ENCODE measurements at regions not wholly inside any gene's neighbourhood (a gene's known extent, or its start where the extent isn't known, plus 50 kb on each side); places are given as distances from the start of the nearest gene placed in this dataset.

DNA sequence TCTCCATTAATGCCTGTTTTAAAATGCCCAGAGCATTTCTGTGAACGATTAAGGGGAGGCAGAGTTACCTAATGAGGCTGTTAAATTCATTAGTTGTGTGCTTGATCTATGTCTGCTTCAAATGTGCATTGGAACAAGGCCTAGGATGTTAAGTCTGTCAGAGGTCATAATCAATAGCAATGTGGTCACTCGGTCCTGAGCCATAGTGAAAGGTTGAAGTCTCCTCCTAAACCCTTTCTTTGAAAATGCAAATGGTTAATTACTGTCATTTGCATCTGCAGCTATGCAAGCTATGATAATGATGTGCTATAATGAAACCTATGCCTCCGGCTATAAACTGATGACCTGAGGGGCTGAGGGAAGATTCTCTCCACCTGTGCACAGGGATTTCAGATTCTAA lies 114.2 kb upstream of the NR5A2 start:
- Histone ChIP-seq H3K9me3 (ENCODE audit: control insufficient read depth, low read length) (no peaks in the 10 kb centered on the region), H2BK5ac (ENCODE audit: low read depth, low read length, poor library complexity, severe bottlenecking) (no peak overlapping the region), H3K4ac (ENCODE audit: low read depth in 1 of 2, low read length in 2 of 2) (no peak overlapping the region), H2BK120ac (ENCODE audit: low read depth, low read length) (no peak overlapping the region), H3K18ac (ENCODE audit: low read depth in 1 of 2, low read length in 2 of 2) (no peak overlapping the region), H3K14ac (ENCODE audit: low read length in 2 of 2) (no peak overlapping the region), H4K91ac (ENCODE audit: low read length) (no peak overlapping the region), H3K36me3 (ENCODE audit: control insufficient read depth in 1 of 2, insufficient read depth in 2 of 2, low read depth in 1 of 2, low read length in 2 of 2) (no peaks in the 10 kb centered on the region), H3K79me1 (replicated peaks; ENCODE audit: low read length, poor library complexity, severe bottlenecking) (no peaks in the 10 kb centered on the region), H4K8ac (ENCODE audit: low read length) (no peak overlapping the region), H3K4me3 (ENCODE audit: insufficient read depth in 1 of 2, low read depth in 1 of 2, low read length in 2 of 2) (no peak overlapping the region), H3K4me2 (ENCODE audit: low read length, poor library complexity, severe bottlenecking) (no peak overlapping the region), H3K9ac (ENCODE audit: low read length) (no peak overlapping the region), H2BK12ac (ENCODE audit: low read length in 2 of 2) (no peak overlapping the region), H3K27ac (ENCODE audit: low read length, poor library complexity, severe bottlenecking) (no peak overlapping the region), H3K4me1 (ENCODE audit: control insufficient read depth, insufficient read depth, low read depth, low read length) (no peaks in the 10 kb centered on the region), H3K27me3 (ENCODE audit: control insufficient read depth in 1 of 2, insufficient read depth in 1 of 2, low read length in 2 of 2) (peaks cover 0 to 4% of the 10 kb centered on the region in 2 experiments), H2AK5ac (ENCODE audit: low read length, severe bottlenecking) (no peak overlapping the region), H3K23ac (ENCODE audit: low read length in 2 of 2) (no peak overlapping the region), H2AFZ (ENCODE audit: low read depth, low read length) (no peak overlapping the region), H2BK15ac (ENCODE audit: low read depth, poor library complexity, severe bottlenecking) (no peak overlapping the region)
- 67% methylated on average over 2 of the region's 3 CpGs for WGBS
- DNase-seq = no peak

DNA sequence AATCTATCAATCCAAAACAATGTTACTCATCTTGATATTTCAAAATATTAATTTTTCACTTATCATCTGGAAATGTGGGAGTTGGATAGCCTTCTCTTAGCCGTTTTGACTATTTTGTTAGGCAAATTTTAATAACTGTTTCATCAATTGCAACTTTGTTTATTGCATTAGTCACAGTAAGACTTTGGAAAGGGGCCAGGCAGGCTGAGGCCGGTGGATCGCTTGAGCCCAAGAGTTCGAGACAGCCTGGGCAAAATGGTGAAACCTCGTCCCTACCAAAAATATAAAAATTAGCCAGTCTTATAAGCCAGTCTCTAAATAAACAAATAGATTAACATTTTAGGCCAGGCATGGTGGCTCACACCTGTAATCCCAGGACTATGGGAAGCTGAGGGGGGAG lies 113.0 kb upstream of the NR5A2 start:
- Histone ChIP-seq H3K79me1 (replicated peaks; ENCODE audit: low read length, poor library complexity, severe bottlenecking) (no peaks in the 10 kb centered on the region), H2BK12ac (ENCODE audit: low read length in 2 of 2) (no peak overlapping the region), H3K4me2 (ENCODE audit: low read length, poor library complexity, severe bottlenecking) (no peak overlapping the region), H4K91ac (ENCODE audit: low read length) (no peak overlapping the region), H3K18ac (ENCODE audit: low read depth in 1 of 2, low read length in 2 of 2) (no peak overlapping the region), H3K27ac (ENCODE audit: low read length, poor library complexity, severe bottlenecking) (no peak overlapping the region), H3K27me3 (ENCODE audit: control insufficient read depth in 1 of 2, insufficient read depth in 1 of 2, low read length in 2 of 2) (peaks cover 0 to 4% of the 10 kb centered on the region in 2 experiments), H3K9me3 (ENCODE audit: control insufficient read depth, low read length) (no peaks in the 10 kb centered on the region), H3K4ac (ENCODE audit: low read depth in 1 of 2, low read length in 2 of 2) (no peak overlapping the region), H4K8ac (ENCODE audit: low read length) (no peak overlapping the region), H3K4me3 (ENCODE audit: insufficient read depth in 1 of 2, low read depth in 1 of 2, low read length in 2 of 2) (no peak overlapping the region), H2AFZ (ENCODE audit: low read depth, low read length) (no peak overlapping the region), H3K9ac (ENCODE audit: low read length) (no peak overlapping the region), H2BK15ac (ENCODE audit: low read depth, poor library complexity, severe bottlenecking) (no peak overlapping the region), H3K36me3 (ENCODE audit: control insufficient read depth in 1 of 2, insufficient read depth in 2 of 2, low read depth in 1 of 2, low read length in 2 of 2) (no peaks in the 10 kb centered on the region), H3K4me1 (ENCODE audit: control insufficient read depth, insufficient read depth, low read depth, low read length) (no peaks in the 10 kb centered on the region), H2BK5ac (ENCODE audit: low read depth, low read length, poor library complexity, severe bottlenecking) (no peak overlapping the region), H3K14ac (ENCODE audit: low read length in 2 of 2) (no peak overlapping the region), H3K23ac (ENCODE audit: low read length in 2 of 2) (no peak overlapping the region), H2BK120ac (ENCODE audit: low read depth, low read length) (no peak overlapping the region), H2AK5ac (ENCODE audit: low read length, severe bottlenecking) (no peak overlapping the region)
- 81% methylated on average over 4 of the region's 5 CpGs for whole genome bisulfite sequencing
- no peak for DNase-seq

DNA sequence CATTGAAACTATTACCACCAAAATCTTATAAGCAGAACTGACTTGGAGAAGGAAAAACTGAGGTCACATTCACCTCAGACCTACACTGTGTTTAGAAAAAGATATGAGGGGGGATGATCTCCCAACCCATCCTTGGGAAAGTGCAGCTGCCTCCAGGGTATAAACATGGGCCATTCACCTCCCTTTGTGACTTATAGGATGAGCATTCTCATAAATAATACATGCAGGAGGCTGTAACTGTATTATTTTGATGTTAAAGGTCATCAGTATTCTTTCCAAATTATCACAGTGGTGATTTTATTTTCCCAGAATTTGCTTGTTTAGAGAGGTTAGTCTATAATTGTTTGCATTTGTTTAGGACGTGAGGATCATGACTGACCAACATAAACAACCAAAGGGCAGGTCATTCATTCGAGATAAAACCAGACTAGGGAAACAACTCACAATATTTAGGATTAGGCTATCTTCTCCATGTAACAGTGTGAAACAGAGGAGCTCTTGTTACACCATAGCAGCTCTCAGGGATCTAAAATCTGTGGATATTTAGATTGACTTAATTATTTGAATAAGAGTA lies 109.2 kb upstream of the NR5A2 start:
- H2BK5ac ChIP-seq (ENCODE audit: low read depth, low read length, poor library complexity, severe bottlenecking) = no peak overlapping the region
- no peak overlapping the region for H4K91ac ChIP-seq (ENCODE audit: low read length)
- H3K4me3 ChIP-seq (ENCODE audit: insufficient read depth in 1 of 2, low read depth in 1 of 2, low read length in 2 of 2) = no peak overlapping the region
- no peaks in the 10 kb centered on the region for H3K9me3 ChIP-seq (ENCODE audit: control insufficient read depth, low read length)
- no peak overlapping the region for H4K8ac ChIP-seq (ENCODE audit: low read length)
- no peak overlapping the region for H2AK5ac ChIP-seq (ENCODE audit: low read length, severe bottlenecking)
- WGBS = no CpG with 5 or more reads among the region's 2 CpGs
- H3K36me3 ChIP-seq (ENCODE audit: control insufficient read depth in 1 of 2, insufficient read depth in 2 of 2, low read depth in 1 of 2, low read length in 2 of 2) = no peaks in the 10 kb centered on the region
- no peak overlapping the region for H3K18ac ChIP-seq (ENCODE audit: low read depth in 1 of 2, low read length in 2 of 2)
- H3K79me1 ChIP-seq (replicated peaks; ENCODE audit: low read length, poor library complexity, severe bottlenecking) = no peaks in the 10 kb centered on the region
- no peak overlapping the region for H3K14ac ChIP-seq (ENCODE audit: low read length in 2 of 2)
- no peak overlapping the region for H3K4ac ChIP-seq (ENCODE audit: low read depth in 1 of 2, low read length in 2 of 2)
- H2AFZ ChIP-seq (ENCODE audit: low read depth, low read length) = no peak overlapping the region
- no peaks in the 10 kb centered on the region for H3K27me3 ChIP-seq (ENCODE audit: control insufficient read depth in 1 of 2, insufficient read depth in 1 of 2, low read length in 2 of 2)
- DNase-seq = no peak
- H2BK120ac ChIP-seq (ENCODE audit: low read depth, low read length) = no peak overlapping the region
- no peak overlapping the region for H3K4me2 ChIP-seq (ENCODE audit: low read length, poor library complexity, severe bottlenecking)
- H3K9ac ChIP-seq (ENCODE audit: low read length) = no peak overlapping the region
- H3K4me1 ChIP-seq (ENCODE audit: control insufficient read depth, insufficient read depth, low read depth, low read length) = no peaks in the 10 kb centered on the region
- H3K27ac ChIP-seq (ENCODE audit: low read length, poor library complexity, severe bottlenecking) = no peak overlapping the region
- H3K23ac ChIP-seq (ENCODE audit: low read length in 2 of 2) = no peak overlapping the region
- no peak overlapping the region for H2BK12ac ChIP-seq (ENCODE audit: low read length in 2 of 2)
- H2BK15ac ChIP-seq (ENCODE audit: low read depth, poor library complexity, severe bottlenecking) = no peak overlapping the region

DNA sequence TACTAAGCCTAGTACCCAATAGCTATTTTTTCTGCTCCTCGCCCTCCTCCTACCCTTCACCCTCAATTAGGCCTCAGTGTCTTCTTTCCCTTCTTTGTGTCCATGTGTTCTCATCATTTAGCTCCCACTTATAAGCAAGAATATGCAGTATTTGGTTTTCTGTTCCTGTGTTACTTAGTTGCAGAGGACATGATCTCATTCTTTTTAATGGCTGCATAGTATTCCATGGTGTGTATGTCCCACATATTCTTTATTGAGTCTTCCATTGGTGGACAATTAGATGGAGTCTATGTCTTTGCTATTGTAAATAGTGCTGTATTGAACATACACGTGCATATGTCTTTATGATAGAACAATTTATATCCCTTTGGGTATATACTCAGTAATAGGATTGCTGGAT lies 106.9 kb upstream of the NR5A2 start:
- no peak overlapping the region for H2AK5ac ChIP-seq (ENCODE audit: low read length, severe bottlenecking)
- H3K36me3 ChIP-seq (ENCODE audit: control insufficient read depth in 1 of 2, insufficient read depth in 2 of 2, low read depth in 1 of 2, low read length in 2 of 2) = no peaks in the 10 kb centered on the region
- no peak overlapping the region for H4K91ac ChIP-seq (ENCODE audit: low read length)
- H2BK5ac ChIP-seq (ENCODE audit: low read depth, low read length, poor library complexity, severe bottlenecking) = no peak overlapping the region
- H2AFZ ChIP-seq (ENCODE audit: low read depth, low read length) = no peak overlapping the region
- no peaks in the 10 kb centered on the region for H3K4me1 ChIP-seq (ENCODE audit: control insufficient read depth, insufficient read depth, low read depth, low read length)
- H3K4me3 ChIP-seq (ENCODE audit: insufficient read depth in 1 of 2, low read depth in 1 of 2, low read length in 2 of 2) = no peak overlapping the region
- DNase-seq = no peak
- no CpG with 5 or more reads among the region's 2 CpGs for WGBS
- no peak overlapping the region for H3K4me2 ChIP-seq (ENCODE audit: low read length, poor library complexity, severe bottlenecking)
- H3K9ac ChIP-seq (ENCODE audit: low read length) = no peak overlapping the region
- H3K23ac ChIP-seq (ENCODE audit: low read length in 2 of 2) = no peak overlapping the region
- no peak overlapping the region for H3K4ac ChIP-seq (ENCODE audit: low read depth in 1 of 2, low read length in 2 of 2)
- H4K8ac ChIP-seq (ENCODE audit: low read length) = no peak overlapping the region
- H3K14ac ChIP-seq (ENCODE audit: low read length in 2 of 2) = no peak overlapping the region
- H3K9me3 ChIP-seq (ENCODE audit: control insufficient read depth, low read length) = no peaks in the 10 kb centered on the region
- no peak overlapping the region for H2BK12ac ChIP-seq (ENCODE audit: low read length in 2 of 2)
- H3K79me1 ChIP-seq (replicated peaks; ENCODE audit: low read length, poor library complexity, severe bottlenecking) = no peaks in the 10 kb centered on the region
- H3K27ac ChIP-seq (ENCODE audit: low read length, poor library complexity, severe bottlenecking) = no peak overlapping the region
- H3K27me3 ChIP-seq (ENCODE audit: control insufficient read depth in 1 of 2, insufficient read depth in 1 of 2, low read length in 2 of 2) = no peaks in the 10 kb centered on the region
- no peak overlapping the region for H3K18ac ChIP-seq (ENCODE audit: low read depth in 1 of 2, low read length in 2 of 2)
- no peak overlapping the region for H2BK15ac ChIP-seq (ENCODE audit: low read depth, poor library complexity, severe bottlenecking)
- no peak overlapping the region for H2BK120ac ChIP-seq (ENCODE audit: low read depth, low read length)

All from mesenchymal stem cell (in vitro differentiated cells and primary cell).